ENCODE measurements at regions not wholly inside any gene's neighbourhood (a gene's known extent, or its start where the extent isn't known, plus 50 kb on each side); places are given as distances from the start of the nearest gene placed in this dataset.

GRCh38 chr16:87135246-87136030, 181.8 kb downstream of the C16orf95 start:
- Histone ChIP-seq H2AFZ (ENCODE audit: low read length) (no peak overlapping the region), H3K36me3 (replicated peaks in 1 of 2; ENCODE audit: control insufficient read depth in 2 of 2, insufficient read depth in 2 of 2, low read length in 2 of 2) (no peaks in the 10 kb centered on the region), H3K9ac (ENCODE audit: low read depth, low read length, poor library complexity) (no peak overlapping the region), H3K4me1 (ENCODE audit: control insufficient read depth in 2 of 2, insufficient read depth in 1 of 2, low read depth in 1 of 2, low read length in 2 of 2) (peaks cover 6 to 16% of the 10 kb centered on the region in 2 donors), H4K91ac (ENCODE audit: low read depth, low read length, poor library complexity) (no peak overlapping the region), H2AK5ac (ENCODE audit: low read depth, low read length) (no peak overlapping the region), H3K23ac (ENCODE audit: low read depth, low read length, poor library complexity) (no peak overlapping the region), H3K27ac (replicated peaks; ENCODE audit: low read length) (no peak overlapping the region), H2BK5ac (ENCODE audit: low read length) (no peak overlapping the region), H2BK12ac (ENCODE audit: low read length) (no peak overlapping the region), H3K79me1 (ENCODE audit: low read depth, low read length) (no peaks in the 10 kb centered on the region), H3K27me3 (ENCODE audit: control insufficient read depth in 3 of 3, insufficient read depth in 3 of 3, low read depth in 1 of 3, low read length in 3 of 3) (peaks cover 0 to 7% (median 0%) of the 10 kb centered on the region in 3 experiments), H3K4me2 (ENCODE audit: insufficient read depth, low read length, poor library complexity, severe bottlenecking) (no peak overlapping the region), H3K14ac (ENCODE audit: low read length) (no peak overlapping the region), H2BK15ac (ENCODE audit: low read length) (no peak overlapping the region), H3K4me3 (ENCODE audit: low read length in 2 of 2) (no peak overlapping the region), H4K8ac (ENCODE audit: low read depth, low read length) (no peak overlapping the region), H3K4ac (ENCODE audit: low read length) (no peak overlapping the region), H3K9me3 (replicated peaks in 1 of 2; ENCODE audit: control insufficient read depth in 2 of 2, insufficient read depth in 1 of 2, low read depth in 1 of 2, low read length in 2 of 2) (no peaks in the 10 kb centered on the region), H3K18ac (ENCODE audit: low read length) (peak overlapping the region; percentile 16), H2BK120ac (ENCODE audit: low read depth, low read length) (no peak overlapping the region)
- no peak for DNase-seq (ENCODE audit: low spot score)
- no CpG with 5 or more reads among the region's 9 CpGs for WGBS, 2 donors (ENCODE audit: extremely low coverage in 2 of 2, insufficient read length in 2 of 2, insufficient replicate concordance in 1 of 2)

- Histone ChIP-seq H3K14ac (ENCODE audit: low read length) (no peak overlapping the region), H2BK120ac (ENCODE audit: low read depth, low read length) (no peak overlapping the region), H3K4me1 (ENCODE audit: control insufficient read depth in 2 of 2, insufficient read depth in 1 of 2, low read depth in 1 of 2, low read length in 2 of 2) (peaks cover 0 to under 1% of the 10 kb centered on the region in 2 donors), H3K4ac (ENCODE audit: low read length) (no peak overlapping the region), H3K4me3 (ENCODE audit: low read length in 2 of 2) (no peak overlapping the region), H2AFZ (ENCODE audit: low read length) (no peak overlapping the region), H3K23ac (ENCODE audit: low read depth, low read length, poor library complexity) (no peak overlapping the region), H4K8ac (ENCODE audit: low read depth, low read length) (no peak overlapping the region), H2BK5ac (ENCODE audit: low read length) (no peak overlapping the region), H3K27me3 (ENCODE audit: control insufficient read depth in 3 of 3, insufficient read depth in 3 of 3, low read depth in 1 of 3, low read length in 3 of 3) (no peaks in the 10 kb centered on the region), H2AK5ac (ENCODE audit: low read depth, low read length) (no peak overlapping the region), H3K9ac (ENCODE audit: low read depth, low read length, poor library complexity) (no peak overlapping the region), H2BK12ac (ENCODE audit: low read length) (no peak overlapping the region), H3K27ac (replicated peaks; ENCODE audit: low read length) (no peak overlapping the region), H4K91ac (ENCODE audit: low read depth, low read length, poor library complexity) (no peak overlapping the region), H2BK15ac (ENCODE audit: low read length) (no peak overlapping the region), H3K9me3 (replicated peaks in 1 of 2; ENCODE audit: control insufficient read depth in 2 of 2, insufficient read depth in 1 of 2, low read depth in 1 of 2, low read length in 2 of 2) (no peaks in the 10 kb centered on the region), H3K36me3 (replicated peaks in 1 of 2; ENCODE audit: control insufficient read depth in 2 of 2, insufficient read depth in 2 of 2, low read length in 2 of 2) (no peaks in the 10 kb centered on the region), H3K4me2 (ENCODE audit: insufficient read depth, low read length, poor library complexity, severe bottlenecking) (no peak overlapping the region), H3K79me1 (ENCODE audit: low read depth, low read length) (no peaks in the 10 kb centered on the region), H3K18ac (ENCODE audit: low read length) (no peak overlapping the region)
- WGBS, 2 donors (ENCODE audit: extremely low coverage in 2 of 2, insufficient read length in 2 of 2, insufficient replicate concordance in 1 of 2), result no CpG with 5 or more reads among the region's 4 CpGs
- no peak for DNase-seq (ENCODE audit: low spot score)
Observed at GRCh38 chr16:87138316-87138715, 178.9 kb downstream of the C16orf95 start.

- Histone ChIP-seq H3K14ac (ENCODE audit: low read length) (no peak overlapping the region), H3K4me3 (ENCODE audit: low read length in 2 of 2) (no peak overlapping the region), H4K91ac (ENCODE audit: low read depth, low read length, poor library complexity) (no peak overlapping the region), H3K4me2 (ENCODE audit: insufficient read depth, low read length, poor library complexity, severe bottlenecking) (no peak overlapping the region), H2AFZ (ENCODE audit: low read length) (no peak overlapping the region), H3K27ac (replicated peaks; ENCODE audit: low read length) (no peak overlapping the region), H3K27me3 (ENCODE audit: control insufficient read depth in 3 of 3, insufficient read depth in 3 of 3, low read depth in 1 of 3, low read length in 3 of 3) (no peaks in the 10 kb centered on the region), H3K4ac (ENCODE audit: low read length) (no peak overlapping the region), H2AK5ac (ENCODE audit: low read depth, low read length) (no peak overlapping the region), H3K79me1 (ENCODE audit: low read depth, low read length) (no peaks in the 10 kb centered on the region), H3K4me1 (ENCODE audit: control insufficient read depth in 2 of 2, insufficient read depth in 1 of 2, low read depth in 1 of 2, low read length in 2 of 2) (no peaks in the 10 kb centered on the region), H2BK120ac (ENCODE audit: low read depth, low read length) (no peak overlapping the region), H2BK5ac (ENCODE audit: low read length) (no peak overlapping the region), H4K8ac (ENCODE audit: low read depth, low read length) (no peak overlapping the region), H3K36me3 (replicated peaks in 1 of 2; ENCODE audit: control insufficient read depth in 2 of 2, insufficient read depth in 2 of 2, low read length in 2 of 2) (no peaks in the 10 kb centered on the region), H2BK12ac (ENCODE audit: low read length) (no peak overlapping the region), H3K23ac (ENCODE audit: low read depth, low read length, poor library complexity) (no peak overlapping the region), H3K9me3 (replicated peaks in 1 of 2; ENCODE audit: control insufficient read depth in 2 of 2, insufficient read depth in 1 of 2, low read depth in 1 of 2, low read length in 2 of 2) (no peaks in the 10 kb centered on the region), H3K18ac (ENCODE audit: low read length) (no peak overlapping the region), H3K9ac (ENCODE audit: low read depth, low read length, poor library complexity) (no peak overlapping the region), H2BK15ac (ENCODE audit: low read length) (no peak overlapping the region)
- no CpG with 5 or more reads among the region's 13 CpGs for WGBS, 2 donors (ENCODE audit: extremely low coverage in 2 of 2, insufficient read length in 2 of 2, insufficient replicate concordance in 1 of 2)
- no peak for DNase-seq (ENCODE audit: low spot score)
Observed at GRCh38 chr16:87138738-87139267, 178.4 kb downstream of the C16orf95 start.
